Uterus (tissue), 2 donors: ENCODE measurements at regions not wholly inside any gene's neighbourhood (a gene's known extent, or its start where the extent isn't known, plus 50 kb on each side); places are given as distances from the start of the nearest gene placed in this dataset.

Experiments used
- POLR2A ChIP-seq, 2 donors: fragments of 450-650 bp; IDR thresholded peaks; one replicate each; pipeline ENCODE4 v1.6.1; 2016; ENCODE audit warnings: antibody characterized with exemption in 2 of 2, mild to moderate bottlenecking in 1 of 2, moderate library complexity in 1 of 2
- TF ChIP-seq, protein P1 (sequence below), 4 experiments: fragments of 200-600 bp in 2 of 4; fragments of 450-650 bp in 2 of 4; sonication (generic) in 2 of 4; IDR thresholded peaks; one replicate each; pipeline ENCODE4 v1.5.1; 2016 to 2019; ENCODE audit warnings: antibody characterized with exemption in 4 of 4, mild to moderate bottlenecking in 2 of 4, moderate library complexity in 1 of 4

GRCh38 chrX:129097668-129098067, 425.6 kb downstream of the SMARCA1 start:
- no peak for TF ChIP-seq POLR2A (IDR thresholded peaks at IDR 0.05)
- TF ChIP-seq, protein P1, sequence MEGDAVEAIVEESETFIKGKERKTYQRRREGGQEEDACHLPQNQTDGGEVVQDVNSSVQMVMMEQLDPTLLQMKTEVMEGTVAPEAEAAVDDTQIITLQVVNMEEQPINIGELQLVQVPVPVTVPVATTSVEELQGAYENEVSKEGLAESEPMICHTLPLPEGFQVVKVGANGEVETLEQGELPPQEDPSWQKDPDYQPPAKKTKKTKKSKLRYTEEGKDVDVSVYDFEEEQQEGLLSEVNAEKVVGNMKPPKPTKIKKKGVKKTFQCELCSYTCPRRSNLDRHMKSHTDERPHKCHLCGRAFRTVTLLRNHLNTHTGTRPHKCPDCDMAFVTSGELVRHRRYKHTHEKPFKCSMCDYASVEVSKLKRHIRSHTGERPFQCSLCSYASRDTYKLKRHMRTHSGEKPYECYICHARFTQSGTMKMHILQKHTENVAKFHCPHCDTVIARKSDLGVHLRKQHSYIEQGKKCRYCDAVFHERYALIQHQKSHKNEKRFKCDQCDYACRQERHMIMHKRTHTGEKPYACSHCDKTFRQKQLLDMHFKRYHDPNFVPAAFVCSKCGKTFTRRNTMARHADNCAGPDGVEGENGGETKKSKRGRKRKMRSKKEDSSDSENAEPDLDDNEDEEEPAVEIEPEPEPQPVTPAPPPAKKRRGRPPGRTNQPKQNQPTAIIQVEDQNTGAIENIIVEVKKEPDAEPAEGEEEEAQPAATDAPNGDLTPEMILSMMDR (IDR thresholded peaks at IDR 0.05) = no peak
